G401 (cell line): ENCODE measurements at regions not wholly inside any gene's neighbourhood (a gene's known extent, or its start where the extent isn't known, plus 50 kb on each side); places are given as distances from the start of the nearest gene placed in this dataset.

ENCODE experiments used
- DNase-seq: peaks from one replicate; pipeline ENCODE4 v3.0.0-alpha.2; 2015; ENCODE audit warnings: low spot score
- in situ Hi-C: cut with HindIII; loops from 2 replicates; pipeline ENCODE4 v1.10.0; 2016; ENCODE audit warnings: low sequenced_read_pairs, mixed read lengths

DNA sequence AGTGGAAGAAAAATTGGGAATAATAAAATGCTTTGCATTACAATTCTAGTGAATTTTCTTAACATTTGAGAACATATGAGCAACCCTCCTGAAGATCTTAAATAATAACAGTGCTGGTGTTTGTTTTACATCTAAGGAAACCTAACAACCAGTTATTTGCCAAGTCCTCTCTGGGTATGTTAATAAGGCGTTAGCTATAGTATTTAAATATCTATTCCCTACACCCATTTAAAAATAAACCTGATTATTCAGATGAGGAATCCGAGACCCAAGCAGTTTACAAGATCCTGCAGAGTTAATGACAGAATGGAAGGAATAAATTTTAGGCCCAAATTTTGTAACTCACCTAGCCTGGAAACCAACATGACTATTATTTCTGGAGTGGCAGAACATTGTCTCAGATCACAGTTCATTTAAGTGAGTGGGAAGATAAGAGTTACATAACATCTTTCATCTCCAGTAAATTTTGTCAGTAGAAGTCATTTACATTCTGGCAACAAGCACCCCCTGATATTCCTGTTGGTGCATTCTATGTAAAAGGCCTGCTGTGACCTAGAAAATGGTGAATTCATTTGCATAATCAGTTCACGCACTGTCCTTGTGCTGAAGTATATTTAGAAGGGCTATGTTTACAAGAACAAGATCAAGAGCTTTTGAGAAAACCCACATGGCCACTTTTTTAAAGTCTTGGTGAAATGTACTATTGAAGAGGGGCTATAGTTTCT is 148.2 kb downstream of the COX7C start:
- in situ Hi-C loops: no loop called here
- peak; percentile 87 for DNase-seq

GRCh38 chr5:86768699-86769202 is 151.0 kb downstream of the COX7C start:
- in situ Hi-C loops: no loop called here
- no peak for DNase-seq

GRCh38 chr5:86780018-86780417 is 162.3 kb downstream of the COX7C start:
- in situ Hi-C loops: no loop called here
- no peak for DNase-seq

- in situ Hi-C loops: no loop called here
- peak; percentile 71 for DNase-seq
These were observed 169.2 kb downstream of the COX7C start for GRCh38 chr5:86786955-86787354.

- no peak for DNase-seq
- in situ Hi-C loops: no loop called here
These were observed 177.9 kb downstream of the COX7C start for GRCh38 chr5:86795659-86796058.

DNA sequence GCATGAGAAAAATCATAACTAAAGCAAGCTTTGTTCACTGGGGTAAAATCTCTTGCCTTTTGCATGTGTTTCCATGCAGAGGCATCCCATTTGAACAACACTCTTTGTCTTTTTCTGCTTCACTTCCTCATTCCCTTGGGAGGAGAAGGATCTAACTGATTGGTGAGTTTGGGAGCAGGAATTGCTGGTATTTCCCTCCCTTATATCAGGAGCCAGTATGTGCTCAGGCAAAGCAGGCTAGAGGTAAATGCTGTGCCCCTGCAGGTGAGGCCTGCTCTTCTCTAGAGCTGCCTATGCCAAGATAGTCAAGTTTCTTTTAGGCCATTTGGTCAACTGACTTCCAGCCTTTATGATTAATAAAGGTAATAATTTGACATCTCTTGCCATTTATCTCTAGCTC is 179.9 kb downstream of the COX7C start:
- in situ Hi-C loops: no loop called here
- DNase-seq: no peak

DNA sequence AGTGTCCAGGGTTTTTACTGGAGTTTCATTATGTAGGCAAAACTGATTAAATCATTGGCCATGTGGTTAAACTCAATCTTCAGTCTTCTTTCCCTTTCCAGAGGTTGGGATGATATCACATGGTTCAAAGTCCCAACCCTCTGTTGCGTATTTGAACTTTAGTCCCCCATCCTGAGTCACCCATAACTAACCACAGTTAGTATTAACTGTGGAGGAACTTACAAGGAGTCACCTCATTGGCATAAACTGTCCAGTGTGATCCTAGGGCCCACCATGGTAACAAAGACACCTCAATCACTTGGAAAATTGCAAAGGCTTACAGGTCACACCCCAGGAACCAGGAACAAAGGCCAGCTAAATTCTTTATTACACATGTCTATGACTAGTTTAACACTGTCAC is 188.5 kb downstream of the COX7C start:
- in situ Hi-C loops: no loop called here
- no peak for DNase-seq

DNA sequence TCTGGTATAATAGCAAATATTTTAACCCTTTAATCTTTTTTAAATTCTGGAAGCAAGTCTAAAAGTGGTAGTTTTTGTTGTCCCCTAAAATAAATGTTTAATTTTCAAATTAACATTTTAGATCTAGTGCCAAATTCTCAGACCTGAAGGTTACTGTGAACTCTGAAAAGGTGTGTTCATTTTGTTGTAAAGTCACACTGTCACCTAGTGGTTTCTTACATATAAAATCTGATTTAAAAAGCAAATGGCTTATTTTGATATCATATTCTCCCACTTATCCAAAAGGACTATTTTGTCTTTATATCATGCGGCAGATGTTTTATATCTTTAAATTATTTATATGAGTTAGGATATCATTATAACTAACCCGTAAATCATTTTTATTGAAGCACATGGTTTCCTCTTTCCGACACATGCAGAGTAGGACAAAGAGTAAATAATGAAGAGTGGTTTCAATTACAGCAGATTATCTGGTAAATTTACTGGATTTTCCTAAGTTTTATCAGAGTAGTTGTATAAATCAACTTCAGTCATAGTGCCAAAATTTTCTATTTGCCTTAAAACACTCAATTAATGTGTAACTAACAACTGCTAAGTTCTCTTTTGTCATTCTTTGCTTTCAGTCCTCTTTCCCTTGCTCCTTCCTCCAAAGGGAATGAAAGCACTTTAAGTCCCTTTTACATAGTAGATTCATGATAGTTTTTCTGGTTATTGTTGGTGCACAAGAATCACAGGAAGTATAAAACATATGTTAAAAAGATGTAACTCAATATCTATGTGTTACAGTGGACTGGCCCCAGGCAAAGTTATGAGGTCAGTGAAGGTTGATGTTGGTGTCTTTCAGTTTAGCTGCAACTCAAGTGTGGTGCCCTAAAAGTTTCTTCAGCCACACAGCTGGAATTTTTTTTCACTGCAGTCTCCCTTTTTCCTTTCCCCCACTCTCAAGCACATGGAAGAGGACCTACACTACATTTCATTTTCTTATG is 189.6 kb downstream of the COX7C start:
- no peak for DNase-seq
- in situ Hi-C loops: no loop called here

DNA sequence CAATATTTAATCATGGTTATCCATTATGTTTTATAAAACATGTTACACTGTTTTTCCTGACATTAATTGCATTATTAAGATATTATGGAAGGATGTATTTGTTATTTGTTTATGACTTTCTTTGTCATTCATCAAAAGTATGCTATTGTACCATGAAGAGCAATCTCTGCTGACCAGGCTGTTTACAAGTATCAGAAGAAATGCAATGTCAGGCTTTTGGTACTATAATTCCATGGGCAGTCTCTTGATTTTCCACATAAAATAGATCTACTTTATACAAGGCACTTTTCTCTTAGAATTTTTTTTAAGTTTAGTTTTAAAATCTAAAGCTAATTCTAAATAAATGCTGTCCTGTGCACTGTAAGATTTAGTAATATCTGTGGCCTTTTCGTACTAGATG is 196.6 kb downstream of the COX7C start:
- in situ Hi-C loops: no loop called here

GRCh38 chr5:86814907-86815306 is 197.2 kb downstream of the COX7C start:
- in situ Hi-C loops: no loop called here

More for the DNA sequence above, 196.6 kb downstream of the COX7C start:
- no peak for DNase-seq

GRCh38 chr5:86824637-86825036 is 206.9 kb downstream of the COX7C start:
- in situ Hi-C loops: no loop called here

More at GRCh38 chr5:86814907-86815306, 197.2 kb downstream of the COX7C start:
- no peak for DNase-seq

DNA sequence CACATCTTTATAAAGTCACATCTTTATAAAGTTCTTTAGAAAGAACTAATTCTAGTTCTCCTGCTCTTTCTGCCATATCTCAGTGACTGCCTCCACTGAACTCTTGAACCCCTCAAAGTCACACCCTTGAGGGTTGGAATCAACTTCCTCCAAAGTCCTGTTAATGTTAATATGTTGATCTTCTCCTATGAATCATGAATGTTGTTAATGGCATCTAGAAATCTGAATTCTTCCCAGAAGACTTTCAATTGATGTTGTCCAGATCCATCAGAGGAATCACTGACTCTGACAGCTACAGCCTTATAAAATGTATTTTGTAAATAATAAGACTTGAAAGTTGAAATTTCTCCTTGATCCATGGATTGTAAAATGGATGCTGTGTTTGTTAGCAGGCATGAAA is 213.4 kb downstream of the COX7C start:
- in situ Hi-C loops: no loop called here
- no peak for DNase-seq

More at GRCh38 chr5:86824637-86825036, 206.9 kb downstream of the COX7C start:
- DNase-seq: no peak

DNA sequence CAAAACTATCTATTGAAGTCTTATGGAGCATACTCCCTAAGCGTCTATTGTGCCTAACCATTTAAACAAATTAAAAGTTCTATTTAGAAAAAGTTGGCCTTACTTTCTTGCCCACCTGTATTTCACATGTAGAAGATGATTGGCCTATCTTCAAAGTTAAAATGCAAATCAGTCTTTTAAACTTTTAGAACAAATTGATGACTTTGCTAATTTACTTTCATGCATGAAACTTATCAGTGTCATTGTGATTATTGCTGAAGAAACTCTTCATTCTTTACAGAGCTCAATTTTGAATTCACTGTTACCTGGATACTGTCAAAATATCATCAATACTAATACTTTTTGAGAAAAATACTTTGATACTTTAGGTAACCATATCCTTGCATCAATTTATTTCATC is 216.1 kb downstream of the COX7C start:
- DNase-seq: no peak
- in situ Hi-C loops: no loop called here

- in situ Hi-C loops: no loop called here
- no peak for DNase-seq
These were observed 219.9 kb downstream of the COX7C start for GRCh38 chr5:86837610-86838009.

GRCh38 chr5:86838083-86838482 is 220.3 kb downstream of the COX7C start:
- in situ Hi-C loops: no loop called here

GRCh38 chr5:86841000-86841644 is 223.4 kb downstream of the COX7C start:
- no peak for DNase-seq
- in situ Hi-C loops: no loop called here

More at GRCh38 chr5:86838083-86838482, 220.3 kb downstream of the COX7C start:
- no peak for DNase-seq

- peak; percentile 65 for DNase-seq
- in situ Hi-C loops: no loop called here
These were observed 240.7 kb downstream of the COX7C start for GRCh38 chr5:86858442-86858841.

GRCh38 chr5:86861512-86861911 is 243.8 kb downstream of the COX7C start:
- in situ Hi-C loops: no loop called here
- DNase-seq: peak; percentile 93

DNA sequence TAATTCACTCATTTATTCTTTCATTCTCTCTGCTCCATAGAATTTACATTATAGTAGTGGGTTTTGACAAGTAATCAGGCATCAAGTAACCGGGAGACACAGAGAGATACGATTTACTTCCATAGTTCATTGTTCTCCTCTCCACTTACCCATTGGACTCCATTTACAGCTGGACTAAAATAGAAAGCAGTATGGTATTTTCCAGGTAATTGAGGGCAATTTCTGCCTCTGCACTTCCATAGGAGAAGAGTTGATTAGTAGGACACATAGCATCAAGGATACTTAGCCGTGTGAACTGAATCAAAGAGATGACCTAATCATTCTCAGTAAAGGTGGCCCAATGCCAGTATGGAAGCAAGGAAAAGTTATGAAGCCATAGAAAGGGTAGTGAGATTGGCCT is 244.4 kb downstream of the COX7C start:
- in situ Hi-C loops: no loop called here
- peak; percentile 6 for DNase-seq
